C4-2B (cell line): ENCODE measurements at regions not wholly inside any gene's neighbourhood (a gene's known extent, or its start where the extent isn't known, plus 50 kb on each side); places are given as distances from the start of the nearest gene placed in this dataset.

Experiments
- H3K27ac ChIP-seq: fragments of 450-650 bp; 2 replicates; pipeline ENCODE4 v1.5.1; 2017
- CTCF ChIP-seq: fragments of 450-650 bp; conservative IDR thresholded peaks from 2 replicates; pipeline ENCODE4 v1.5.1; 2017; ENCODE audit warnings: mild to moderate bottlenecking
- ZFX ChIP-seq: fragments of 450-650 bp; IDR thresholded peaks from 2 replicates; pipeline ENCODE4 v1.6.1; 2017

GRCh38 chr6:159378411-159379328 lies 209.5 kb downstream of the FNDC1 start:
- no peak overlapping the region for H3K27ac ChIP-seq
- TF ChIP-seq CTCF (no peak), ZFX (no peak)

GRCh38 chr6:159376516-159377158 lies 207.4 kb downstream of the FNDC1 start:
- no peak overlapping the region for H3K27ac ChIP-seq
- no peak for TF ChIP-seq CTCF
- TF ChIP-seq ZFX = no peak

GRCh38 chr6:159375014-159375413 lies 205.8 kb downstream of the FNDC1 start:
- no peak overlapping the region for H3K27ac ChIP-seq
- TF ChIP-seq ZFX (no peak), CTCF (no peak)

GRCh38 chr6:159373670-159374069 lies 204.5 kb downstream of the FNDC1 start:
- no peak; the same call in 1 of the 2 replicates for TF ChIP-seq CTCF
- no peak for TF ChIP-seq ZFX
- no peak overlapping the region for H3K27ac ChIP-seq

GRCh38 chr6:159372333-159372732 lies 203.1 kb downstream of the FNDC1 start:
- H3K27ac ChIP-seq = no peak overlapping the region
- no peak for TF ChIP-seq ZFX
- no peak for TF ChIP-seq CTCF

GRCh38 chr6:159360306-159360705 lies 191.1 kb downstream of the FNDC1 start:
- TF ChIP-seq ZFX = no peak
- TF ChIP-seq CTCF = no peak
- H3K27ac ChIP-seq = no peak overlapping the region

- TF ChIP-seq CTCF (no peak), ZFX (no peak)
- H3K27ac ChIP-seq = no peak overlapping the region
Observed at GRCh38 chr6:159359581-159360297, 190.5 kb downstream of the FNDC1 start.
